Stimulated activated CD8-positive, alpha-beta memory T cell treated with anti-CD3 and anti-CD28 coated beads, Interleukin-2, amount 100 ng/mL, for 48 hours (primary cell): ENCODE measurements at regions not wholly inside any gene's neighbourhood (a gene's known extent, or its start where the extent isn't known, plus 50 kb on each side); places are given as distances from the start of the nearest gene placed in this dataset.
"Not testable (repeated sequence)": the region's sequence is repeated elsewhere in the genome, so short reads cannot be mapped to it uniquely, and the experiment has no call there.

Experiments used
- DNase-seq, 2 donors: peaks; one replicate each; pipeline ENCODE4 v3.0.0-alpha.2; 2020; ENCODE audit warnings: low read depth in 2 of 2

- DNase-seq: no peak
Observed at GRCh38 chr14:58752771-58753201, 115.0 kb downstream of the DACT1 start.

- DNase-seq: no peak
Observed at GRCh38 chr14:58755031-58755925, 117.5 kb downstream of the DACT1 start.

- no peak for DNase-seq
Observed at GRCh38 chr14:58760121-58760520, 122.4 kb downstream of the DACT1 start.

- no peak for DNase-seq
Observed at GRCh38 chr14:58762629-58763028, 124.9 kb downstream of the DACT1 start.

- no peak for DNase-seq
Observed at GRCh38 chr14:58763210-58763609, 125.4 kb downstream of the DACT1 start.

- no peak for DNase-seq
Observed at GRCh38 chr14:58765418-58765831, 127.7 kb downstream of the DACT1 start.

DNA sequence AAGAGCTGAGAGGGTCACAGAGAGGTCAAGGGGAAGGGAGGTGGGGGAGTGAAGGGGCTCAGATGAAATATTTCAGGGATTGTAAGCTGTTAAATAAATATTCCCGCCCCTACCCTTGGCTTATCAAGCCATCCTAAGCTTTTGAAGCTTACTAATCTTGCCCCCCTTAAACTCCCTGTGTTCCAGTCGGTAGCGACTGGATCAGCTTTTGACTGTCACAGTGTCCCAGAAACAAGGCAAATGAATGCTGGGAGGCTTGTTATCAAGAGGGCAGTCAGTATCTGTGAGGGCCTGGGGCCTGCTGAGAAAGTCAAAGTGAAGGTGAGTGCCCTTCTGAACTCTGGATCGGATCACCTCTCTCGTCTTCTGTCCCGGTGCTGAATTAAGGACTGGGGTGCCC is 128.1 kb downstream of the DACT1 start:
- no peak for DNase-seq

DNA sequence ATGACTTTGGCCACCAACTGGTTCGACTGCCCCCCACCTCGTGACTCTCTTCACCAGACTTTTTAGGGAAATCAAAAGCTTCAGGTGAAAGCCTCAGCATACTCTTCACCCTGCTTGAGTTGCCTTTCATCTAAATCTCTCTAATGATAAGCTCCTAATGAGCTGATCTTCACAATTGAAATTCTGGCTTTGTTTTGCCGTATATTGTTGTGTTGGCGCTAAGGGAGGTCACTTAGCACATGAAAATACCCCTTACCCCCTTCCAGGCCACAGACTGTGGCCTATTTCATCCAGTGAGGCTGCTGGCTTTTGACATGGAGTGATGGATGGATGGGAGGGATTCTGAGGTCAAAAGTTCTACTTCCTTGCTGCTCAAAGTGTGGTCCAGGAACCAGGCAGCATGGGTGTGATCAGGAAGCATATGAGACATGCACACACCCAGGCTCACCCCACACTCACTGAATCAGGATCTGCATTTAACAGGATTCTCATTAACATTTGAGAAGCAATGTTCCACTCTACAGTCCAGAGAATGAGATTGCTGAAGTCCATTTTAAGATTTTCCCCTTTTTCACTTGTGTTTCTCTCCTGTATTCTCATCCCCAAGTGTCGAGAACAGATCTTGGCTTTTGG is 131.4 kb downstream of the DACT1 start:
- no peak for DNase-seq

DNA sequence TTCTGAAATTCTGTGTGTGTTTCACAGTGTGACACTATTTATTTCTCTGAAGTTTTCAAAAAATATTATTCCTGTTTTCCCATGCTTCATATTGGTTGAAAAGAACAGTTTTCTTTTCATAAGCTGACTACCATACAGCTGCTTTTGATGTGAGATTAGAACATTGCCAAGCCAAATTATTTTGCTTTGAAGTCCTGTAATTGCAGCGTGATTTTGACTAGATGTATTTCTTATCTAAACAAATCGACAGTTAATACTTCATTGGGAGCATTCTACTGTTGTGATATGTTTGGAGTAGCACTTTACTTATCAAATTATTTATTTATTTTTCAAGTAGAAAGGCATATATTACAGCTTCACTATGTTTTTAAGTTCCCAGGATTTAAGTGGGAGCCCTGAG is 132.0 kb downstream of the DACT1 start:
- no peak for DNase-seq

GRCh38 chr14:58770491-58770982 is 132.8 kb downstream of the DACT1 start:
- no peak for DNase-seq

DNA sequence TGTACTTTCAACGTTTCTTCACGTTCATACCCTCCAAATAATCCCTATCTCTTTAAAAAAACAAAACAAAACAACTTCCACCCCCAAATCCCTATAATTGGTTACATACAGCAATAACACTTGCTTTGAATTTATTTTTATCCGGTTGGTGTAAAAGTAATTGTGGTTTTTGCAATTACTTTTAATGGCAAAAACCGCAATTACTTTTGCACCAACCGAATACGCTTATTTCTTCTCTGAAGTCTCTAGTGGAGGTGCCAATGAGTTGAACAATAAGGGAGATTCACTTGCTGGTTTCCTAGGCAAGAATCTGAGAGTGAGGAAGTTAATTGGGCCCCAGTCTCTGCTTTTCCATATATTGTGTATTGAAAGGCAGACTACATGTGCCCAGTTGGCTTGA is 133.3 kb downstream of the DACT1 start:
- no peak for DNase-seq

- no peak for DNase-seq
Observed at GRCh38 chr14:58772116-58772515, 134.4 kb downstream of the DACT1 start.

- no peak for DNase-seq
Observed at GRCh38 chr14:58772794-58773620, 135.2 kb downstream of the DACT1 start.

GRCh38 chr14:58774531-58774930 is 136.8 kb downstream of the DACT1 start:
- DNase-seq: no peak

GRCh38 chr14:58775130-58775529 is 137.4 kb downstream of the DACT1 start:
- DNase-seq: not testable (repeated sequence)

GRCh38 chr14:58776516-58776915 is 138.8 kb downstream of the DACT1 start:
- DNase-seq: no peak

DNA sequence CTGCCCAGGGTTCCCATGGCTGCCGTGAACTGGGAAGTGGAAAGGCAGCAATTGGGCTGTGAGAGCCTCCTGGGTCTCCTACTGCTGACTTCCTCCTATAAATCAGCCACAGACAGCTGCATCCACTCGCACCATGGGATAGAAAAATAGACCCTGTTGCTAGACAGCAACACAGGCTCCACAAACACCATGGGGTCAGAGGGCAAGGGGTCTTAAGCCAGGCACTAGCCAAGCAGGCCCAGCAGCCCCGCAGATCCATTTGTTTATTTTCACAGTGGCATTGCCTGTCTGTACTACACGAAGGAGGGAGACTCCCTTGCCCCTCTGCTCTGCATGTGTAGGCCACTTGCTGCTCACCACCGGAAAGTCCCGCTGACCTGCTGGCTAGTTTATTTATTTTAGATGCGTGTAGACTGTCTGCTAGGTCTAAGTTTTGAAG is 139.8 kb downstream of the DACT1 start:
- DNase-seq: no peak

DNA sequence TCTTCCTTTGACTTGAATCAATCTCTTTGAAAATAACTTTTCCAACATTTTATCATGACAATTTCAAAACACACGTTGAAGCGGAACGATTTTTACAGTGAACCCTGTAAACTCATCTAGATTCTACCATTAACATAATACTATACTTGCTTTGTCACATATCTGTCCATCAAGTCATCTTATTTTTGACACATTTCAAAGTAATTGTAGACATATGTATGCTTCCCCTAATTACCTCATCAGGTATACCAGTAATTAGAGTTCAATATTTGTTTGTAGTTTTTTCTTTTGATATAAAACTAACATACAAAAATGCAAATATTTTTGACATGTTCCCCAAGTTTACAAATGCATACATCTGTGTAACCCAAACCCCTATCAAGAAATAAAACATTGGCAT is 140.4 kb downstream of the DACT1 start:
- DNase-seq: no peak

GRCh38 chr14:58779376-58779775 is 141.6 kb downstream of the DACT1 start:
- DNase-seq: no peak

DNA sequence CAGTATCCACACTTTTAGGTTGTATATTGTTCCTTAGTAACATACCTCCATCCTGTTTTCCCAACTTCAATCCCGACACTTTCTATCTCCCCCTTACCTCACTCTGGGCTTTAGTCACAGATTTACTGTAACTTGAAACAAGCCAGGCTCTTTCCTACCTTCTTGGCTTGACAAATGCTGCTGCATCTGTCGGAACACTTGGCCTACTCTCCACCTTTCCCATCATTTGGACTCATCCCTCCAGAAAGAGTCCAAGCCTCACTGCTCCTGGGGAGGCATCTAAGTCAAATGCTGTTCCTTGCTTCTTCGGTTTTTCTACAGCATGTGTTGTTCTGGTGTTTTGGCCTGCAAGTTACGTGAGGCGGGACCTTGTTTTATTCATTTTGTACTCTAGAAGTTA is 142.4 kb downstream of the DACT1 start:
- no peak for DNase-seq

DNA sequence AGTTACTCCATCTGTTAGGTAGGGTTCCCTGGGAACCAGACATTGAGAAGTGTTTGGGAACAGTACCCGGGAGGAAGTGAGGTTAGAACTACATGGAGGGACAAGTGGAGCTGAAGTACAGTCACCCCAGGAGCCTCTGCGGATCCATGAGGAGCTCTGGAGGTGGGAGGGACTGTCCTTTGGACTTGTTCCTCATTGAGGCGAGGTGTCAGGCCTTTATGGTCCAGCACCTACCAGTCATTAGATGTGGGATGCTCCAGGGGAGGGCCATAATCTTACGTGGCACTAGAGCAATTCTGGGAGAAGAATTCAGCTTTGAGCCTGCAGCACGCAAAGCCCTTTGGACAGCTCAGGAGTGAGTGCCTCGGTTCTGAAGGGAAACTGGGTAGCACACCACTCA is 142.8 kb downstream of the DACT1 start:
- no peak for DNase-seq

DNA sequence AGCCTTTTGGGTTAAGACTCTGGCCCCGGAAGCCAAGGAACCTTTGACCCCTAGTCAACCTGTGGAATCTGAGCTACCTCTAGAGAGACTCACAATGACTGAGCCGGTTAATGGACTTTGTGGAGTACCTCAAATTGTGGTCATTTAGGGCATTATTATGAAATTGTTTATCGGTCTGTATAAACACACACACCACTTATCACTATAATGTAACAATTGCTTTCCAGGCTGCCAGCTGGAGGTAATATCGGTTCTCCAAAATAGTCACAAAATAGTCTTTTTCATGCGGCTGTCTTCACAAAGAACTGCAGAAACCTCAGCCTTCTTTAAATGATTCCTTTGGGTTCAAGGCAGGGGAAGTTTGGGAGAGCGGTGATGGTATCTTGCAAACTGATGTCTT is 144.2 kb downstream of the DACT1 start:
- no peak for DNase-seq
